SH-SY5Y (cell line): ENCODE measurements at regions not wholly inside any gene's neighbourhood (a gene's known extent, or its start where the extent isn't known, plus 50 kb on each side); places are given as distances from the start of the nearest gene placed in this dataset.

ENCODE experiments used
- GATA2 ChIP-seq: IDR thresholded peaks from 2 replicates; pipeline ENCODE4 v1.6.1; 2011; ENCODE audit warnings: mild to moderate bottlenecking, low read depth, low read length
- GATA3 ChIP-seq: IDR thresholded peaks from 2 replicates; pipeline ENCODE4 v1.6.1; 2011; ENCODE audit warnings: low read depth, mild to moderate bottlenecking, low read length, moderate library complexity

- TF ChIP-seq GATA3 = no peak
- no peak for TF ChIP-seq GATA2
These were observed 135.4 kb downstream of the SMIM20 start for GRCh38 chr4:26049447-26049846.

- TF ChIP-seq GATA2 (no peak), GATA3 (no peak)
These were observed 136.2 kb downstream of the SMIM20 start for GRCh38 chr4:26050212-26050643.

DNA sequence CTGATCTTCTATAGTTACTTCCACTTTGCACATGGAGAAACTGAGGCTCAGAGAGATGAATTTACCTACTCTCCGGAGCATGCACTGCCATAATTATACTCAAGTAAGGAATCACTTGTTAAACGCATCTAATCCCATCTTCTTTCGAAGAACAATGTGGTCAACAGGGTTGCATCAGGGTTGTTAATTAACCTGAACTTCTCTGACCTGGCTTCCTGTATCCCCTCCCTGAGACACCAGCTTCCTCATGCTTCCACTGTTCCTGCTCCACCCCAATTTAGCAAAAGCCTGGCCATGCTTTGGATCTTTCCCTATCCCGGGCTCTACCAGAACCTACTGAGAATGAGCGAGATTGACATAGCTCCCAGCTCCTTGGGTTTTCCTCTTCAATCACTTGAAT is 136.7 kb downstream of the SMIM20 start:
- TF ChIP-seq GATA3 = no peak
- no peak for TF ChIP-seq GATA2

DNA sequence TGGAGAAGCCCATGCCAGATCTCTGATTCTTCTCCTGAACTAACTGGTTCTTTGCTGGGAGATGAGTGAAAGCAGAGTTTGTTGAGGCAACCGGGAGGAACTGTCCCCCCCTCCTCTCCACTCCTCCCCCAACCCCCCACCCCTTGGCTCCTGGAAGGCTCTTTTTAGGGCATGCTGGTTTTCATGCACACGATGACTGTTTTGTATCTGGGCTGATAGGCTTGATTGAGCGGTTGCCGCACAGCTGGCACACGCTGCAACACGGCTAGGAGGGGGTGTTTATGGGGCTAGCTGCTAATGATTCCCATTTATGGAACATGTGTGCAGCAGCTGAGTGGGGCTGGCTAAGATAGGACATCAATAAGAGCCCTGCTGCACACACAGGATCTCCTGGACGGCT is 137.2 kb downstream of the SMIM20 start:
- TF ChIP-seq GATA2 = peak; percentile 24; the same call in 1 of the 2 replicates
- TF ChIP-seq GATA3 = no peak

- TF ChIP-seq GATA3 = no peak
- TF ChIP-seq GATA2 = no peak
These were observed 138.9 kb downstream of the SMIM20 start for GRCh38 chr4:26052663-26053541.

DNA sequence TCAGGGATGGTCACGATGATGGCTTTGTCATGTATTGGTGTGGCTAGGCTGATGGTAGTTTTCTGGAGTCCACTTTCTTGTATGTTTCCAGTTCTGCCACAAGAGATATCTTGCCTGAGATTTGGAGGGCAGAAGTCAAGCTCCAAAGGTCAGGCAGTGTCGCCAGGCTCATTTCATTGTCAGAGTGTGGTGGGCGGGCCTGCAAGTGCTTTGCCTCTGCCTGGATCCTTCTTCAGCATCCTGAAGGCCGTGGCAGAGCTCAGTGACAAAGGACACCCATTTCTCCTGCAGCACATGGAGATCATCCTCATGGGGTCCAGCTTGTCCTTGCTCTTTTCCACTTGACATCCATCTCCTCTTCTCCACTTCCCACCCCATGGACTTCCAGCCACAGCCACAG is 139.7 kb downstream of the SMIM20 start:
- no peak for TF ChIP-seq GATA3
- TF ChIP-seq GATA2 = no peak

GRCh38 chr4:26055855-26056254 is 141.8 kb downstream of the SMIM20 start:
- TF ChIP-seq GATA2 (no peak), GATA3 (no peak)

DNA sequence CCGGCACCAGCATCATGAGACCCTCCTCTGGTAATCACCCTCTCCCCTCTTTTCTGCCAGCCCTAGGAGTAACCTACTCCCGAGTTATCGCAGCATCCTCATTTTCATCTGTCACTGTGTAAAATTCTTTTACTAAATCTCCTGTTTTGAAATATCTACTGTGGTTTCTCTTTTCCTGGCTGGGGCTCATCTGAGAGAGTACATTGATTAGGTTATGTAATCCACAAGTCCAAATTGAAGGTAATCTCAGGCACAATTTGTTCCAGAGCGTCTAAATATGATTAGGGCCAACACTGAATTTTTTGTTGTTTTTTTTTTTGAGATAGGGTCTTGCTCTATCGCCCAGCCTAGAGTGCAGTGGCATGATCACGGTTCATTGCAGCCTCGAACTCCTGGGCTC is 142.4 kb downstream of the SMIM20 start:
- TF ChIP-seq GATA2 (no peak), GATA3 (no peak)

GRCh38 chr4:26058537-26058936 is 144.5 kb downstream of the SMIM20 start:
- TF ChIP-seq GATA2 = no peak
- no peak for TF ChIP-seq GATA3

GRCh38 chr4:26059391-26060154 is 145.6 kb downstream of the SMIM20 start:
- TF ChIP-seq GATA2 = no peak
- TF ChIP-seq GATA3 = no peak

- TF ChIP-seq GATA2 (no peak), GATA3 (no peak)
These were observed 146.3 kb downstream of the SMIM20 start for GRCh38 chr4:26060286-26060685.

DNA sequence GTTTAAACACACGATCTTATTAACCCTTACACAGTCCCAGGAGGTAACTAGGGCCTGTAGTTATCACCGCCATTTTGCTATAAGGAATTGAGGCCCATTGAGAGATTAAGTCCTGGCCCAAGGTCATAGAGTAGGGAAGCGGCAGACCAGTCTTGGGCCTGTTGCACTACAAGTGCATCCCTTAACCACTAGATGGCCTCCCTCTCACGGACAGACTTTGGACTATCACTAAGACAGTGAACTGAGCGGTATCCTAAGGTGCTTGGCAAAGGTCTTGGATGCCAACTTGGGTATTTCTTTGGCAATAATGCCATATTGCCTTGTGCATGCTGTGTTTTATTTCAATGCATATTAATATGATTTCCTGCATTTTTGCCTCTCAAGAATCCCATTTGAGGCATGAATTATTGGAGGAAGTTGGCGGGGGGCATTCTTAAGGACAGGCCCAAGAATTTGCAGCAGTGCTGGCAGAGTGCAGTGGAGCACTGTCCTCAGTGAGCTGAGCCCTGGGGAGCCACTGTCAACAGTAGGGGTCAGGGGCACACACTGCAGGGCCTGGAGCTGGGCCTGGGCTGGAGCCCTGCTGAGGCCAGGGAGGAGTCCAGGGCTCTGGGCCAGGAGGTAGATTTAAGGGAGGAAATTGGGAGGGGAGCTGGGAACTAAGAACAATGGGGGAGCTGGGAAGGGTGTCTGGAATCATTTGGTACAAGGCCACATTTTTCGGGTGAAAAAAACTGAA is 147.4 kb downstream of the SMIM20 start:
- TF ChIP-seq GATA3 = no peak
- no peak for TF ChIP-seq GATA2

DNA sequence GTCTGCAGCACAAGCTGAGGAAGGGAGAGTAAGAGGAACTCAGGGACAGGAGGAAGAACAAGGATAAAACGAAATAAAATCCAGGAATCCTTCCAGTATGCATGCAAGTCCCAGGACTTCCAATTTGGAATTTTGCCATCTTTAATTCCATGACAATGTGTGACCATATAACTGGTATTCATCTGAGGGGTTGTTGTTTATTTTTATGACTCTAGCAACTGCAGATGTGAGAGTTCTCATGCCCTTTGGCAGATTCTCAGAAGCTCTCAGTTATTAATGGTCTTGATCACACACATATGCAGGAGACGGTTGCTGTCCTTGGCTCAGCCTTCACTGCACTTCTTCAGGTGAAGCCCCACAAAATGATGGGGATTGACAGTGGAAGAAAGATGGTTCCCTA is 148.2 kb downstream of the SMIM20 start:
- TF ChIP-seq GATA2 = no peak
- TF ChIP-seq GATA3 = no peak

GRCh38 chr4:26065833-26066232 is 151.8 kb downstream of the SMIM20 start:
- TF ChIP-seq GATA3 = no peak
- TF ChIP-seq GATA2 = no peak

GRCh38 chr4:26067035-26067434 is 153.0 kb downstream of the SMIM20 start:
- TF ChIP-seq GATA2 = no peak
- no peak for TF ChIP-seq GATA3
